Neural cell (in vitro differentiated cells): ENCODE measurements at regions not wholly inside any gene's neighbourhood (a gene's known extent, or its start where the extent isn't known, plus 50 kb on each side); places are given as distances from the start of the nearest gene placed in this dataset.

Source experiments
- CTCF ChIP-seq: fragments of 450-650 bp; IDR thresholded peaks from 2 replicates; pipeline ENCODE4 v1.5.1; 2014; ENCODE audit warnings: antibody characterized with exemption, mild to moderate bottlenecking, moderate library complexity; ENCODE audit not compliant: poor library complexity, severe bottlenecking
- EP300 ChIP-seq: fragments of 450-650 bp; conservative IDR thresholded peaks from 2 replicates; pipeline ENCODE4 v1.6.1; 2014; ENCODE audit warnings: antibody characterized with exemption, mild to moderate bottlenecking, moderate library complexity; ENCODE audit not compliant: poor library complexity, severe bottlenecking
- EZH2 ChIP-seq: fragments of 200-600, 300-800 bp; shearing (Covaris generic), sonication (generic); IDR thresholded peaks from 2 replicates; pipeline ENCODE4 v1.6.1; 2014; ENCODE audit warnings: antibody characterized with exemption, low read length, borderline replicate concordance, mild to moderate bottlenecking; ENCODE audit not compliant: insufficient read depth, poor library complexity, severe bottlenecking
- POLR2AphosphoS5 ChIP-seq: IDR thresholded peaks from 2 replicates; pipeline ENCODE4 v1.6.1; 2012
- RAD21 ChIP-seq: fragments of 450-650 bp; conservative IDR thresholded peaks from 2 replicates; pipeline ENCODE4 v1.6.1; 2014; ENCODE audit warnings: antibody characterized with exemption, mild to moderate bottlenecking, moderate library complexity
- SMC3 ChIP-seq: fragments of 450-650 bp; conservative IDR thresholded peaks from 2 replicates; pipeline ENCODE4 v1.6.1; 2014; ENCODE audit warnings: antibody characterized with exemption, mild to moderate bottlenecking, moderate library complexity; ENCODE audit not compliant: poor library complexity
- TAF1 ChIP-seq: IDR thresholded peaks from 2 replicates; pipeline ENCODE4 v1.6.1; 2012; ENCODE audit warnings: low read depth

GRCh38 chr9:90741036-90741435 is 60.6 kb upstream of the SYK start:
- TF ChIP-seq EP300 (no peak), RAD21 (no peak), CTCF (no peak), EZH2 (no peak), SMC3 (no peak), TAF1 (no peak), POLR2AphosphoS5 (no peak)
